Peyer's patch (tissue), 4 donors: ENCODE measurements at regions not wholly inside any gene's neighbourhood (a gene's known extent, or its start where the extent isn't known, plus 50 kb on each side); places are given as distances from the start of the nearest gene placed in this dataset.

Experiments
- DNase-seq, 3 donors: peaks; one replicate each; pipeline ENCODE4 v3.0.0-alpha.2; 2017 to 2019
- H3K27ac ChIP-seq, 4 donors: fragments of 200-600 bp; sonication (generic); one replicate each; pipeline ENCODE4 v1.5.1; 2016 to 2019
- H3K27me3 ChIP-seq, 2 donors: fragments of 200-600 bp; sonication (generic); one replicate each; pipeline ENCODE4 v1.5.1; 2019
- H3K36me3 ChIP-seq, 3 donors: fragments of 200-600 bp; sonication (generic); one replicate each; pipeline ENCODE4 v1.5.1; 2016 to 2019
- H3K4me1 ChIP-seq, 4 donors: fragments of 200-600 bp; sonication (generic); one replicate each; pipeline ENCODE4 v1.5.1; 2016 to 2019
- H3K4me3 ChIP-seq, 4 donors: fragments of 200-600 bp; sonication (generic); 1 replicate in 3 of 4; 2 replicates in 1 of 4; pipeline ENCODE4 v1.5.1; 2016 to 2019; ENCODE audit warnings: mild to moderate bottlenecking in 1 of 4
- H3K9me3 ChIP-seq, 4 donors: fragments of 200-600 bp; sonication (generic); one replicate each; pipeline ENCODE4 v1.5.1; 2016 to 2019; ENCODE audit warnings: mild to moderate bottlenecking in 1 of 4
- POLR2A ChIP-seq, 2 donors: fragments of 450-650 bp; IDR thresholded peaks; one replicate each; pipeline ENCODE4 v1.5.1; 2017; ENCODE audit warnings: antibody characterized with exemption in 2 of 2, mild to moderate bottlenecking in 2 of 2, moderate library complexity in 2 of 2
- TF ChIP-seq, protein P1 (sequence below), 6 experiments: fragments of 450-650 bp in 4 of 6; fragments of 200-600 bp in 2 of 6; sonication (generic) in 1 of 6; IDR thresholded peaks; one replicate each; pipeline ENCODE4 v1.5.1; 2017 to 2019; ENCODE audit warnings: antibody characterized with exemption in 6 of 6, mild to moderate bottlenecking in 3 of 6, moderate library complexity in 1 of 6

DNA sequence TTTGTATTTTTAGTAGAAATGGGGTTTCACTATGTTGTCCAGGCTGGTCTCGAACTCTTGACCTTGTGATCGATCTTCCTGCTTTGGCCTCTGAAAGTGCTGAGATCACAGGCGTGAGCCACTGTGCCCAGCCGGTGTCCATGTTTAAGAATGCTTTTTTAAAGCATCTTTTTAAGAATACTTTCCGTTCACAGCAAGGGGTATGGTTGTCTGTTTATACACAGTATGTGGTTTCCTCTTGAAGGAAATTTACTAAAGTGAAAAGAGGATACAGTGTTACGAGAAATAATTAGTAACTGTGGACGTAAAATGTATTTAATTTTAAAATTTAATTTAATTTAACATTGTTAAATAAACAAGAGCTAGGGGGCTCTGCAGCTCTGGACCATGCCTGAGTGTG lies 73.4 kb downstream of the GSC start:
- no peaks in the 10 kb centered on the region for H3K36me3 ChIP-seq
- H3K9me3 ChIP-seq = no peaks in the 10 kb centered on the region
- DNase-seq = no peak
- H3K4me1 ChIP-seq = no peaks in the 10 kb centered on the region
- no peak overlapping the region for H3K27ac ChIP-seq
- H3K4me3 ChIP-seq = no peak overlapping the region
- no peaks in the 10 kb centered on the region for H3K27me3 ChIP-seq
- TF ChIP-seq POLR2A (IDR thresholded peaks at IDR 0.05) = no peak
- TF ChIP-seq, protein P1, sequence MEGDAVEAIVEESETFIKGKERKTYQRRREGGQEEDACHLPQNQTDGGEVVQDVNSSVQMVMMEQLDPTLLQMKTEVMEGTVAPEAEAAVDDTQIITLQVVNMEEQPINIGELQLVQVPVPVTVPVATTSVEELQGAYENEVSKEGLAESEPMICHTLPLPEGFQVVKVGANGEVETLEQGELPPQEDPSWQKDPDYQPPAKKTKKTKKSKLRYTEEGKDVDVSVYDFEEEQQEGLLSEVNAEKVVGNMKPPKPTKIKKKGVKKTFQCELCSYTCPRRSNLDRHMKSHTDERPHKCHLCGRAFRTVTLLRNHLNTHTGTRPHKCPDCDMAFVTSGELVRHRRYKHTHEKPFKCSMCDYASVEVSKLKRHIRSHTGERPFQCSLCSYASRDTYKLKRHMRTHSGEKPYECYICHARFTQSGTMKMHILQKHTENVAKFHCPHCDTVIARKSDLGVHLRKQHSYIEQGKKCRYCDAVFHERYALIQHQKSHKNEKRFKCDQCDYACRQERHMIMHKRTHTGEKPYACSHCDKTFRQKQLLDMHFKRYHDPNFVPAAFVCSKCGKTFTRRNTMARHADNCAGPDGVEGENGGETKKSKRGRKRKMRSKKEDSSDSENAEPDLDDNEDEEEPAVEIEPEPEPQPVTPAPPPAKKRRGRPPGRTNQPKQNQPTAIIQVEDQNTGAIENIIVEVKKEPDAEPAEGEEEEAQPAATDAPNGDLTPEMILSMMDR (IDR thresholded peaks at IDR 0.05) = no peak

DNA sequence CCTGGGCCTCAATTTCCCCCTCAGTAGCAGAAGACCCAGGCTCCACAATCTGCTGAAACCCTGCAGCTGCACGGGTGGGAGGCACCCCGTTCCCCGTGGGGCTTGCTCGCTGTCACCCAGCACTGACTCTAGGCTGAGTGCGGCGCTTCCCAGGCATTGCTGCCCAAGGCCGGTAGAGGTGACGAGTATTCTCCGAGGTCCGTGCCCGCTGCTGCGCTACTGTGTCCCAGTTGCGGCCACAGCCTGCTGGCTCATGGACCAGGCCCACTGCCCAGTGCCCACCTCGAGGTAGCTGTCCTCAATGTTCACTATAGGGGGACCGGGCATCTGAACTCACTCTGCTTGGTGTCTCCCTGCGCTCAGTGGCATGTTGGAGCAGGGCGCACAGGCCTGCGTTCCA lies 74.7 kb downstream of the GSC start:
- no peak for DNase-seq
- H3K4me3 ChIP-seq = no peak overlapping the region
- H3K36me3 ChIP-seq = no peaks in the 10 kb centered on the region
- H3K9me3 ChIP-seq = no peaks in the 10 kb centered on the region
- no peak for TF ChIP-seq POLR2A (IDR thresholded peaks at IDR 0.05)
- TF ChIP-seq, protein P1 (IDR thresholded peaks at IDR 0.05) = no peak
- no peaks in the 10 kb centered on the region for H3K27me3 ChIP-seq
- no peak overlapping the region for H3K27ac ChIP-seq
- H3K4me1 ChIP-seq = no peaks in the 10 kb centered on the region

DNA sequence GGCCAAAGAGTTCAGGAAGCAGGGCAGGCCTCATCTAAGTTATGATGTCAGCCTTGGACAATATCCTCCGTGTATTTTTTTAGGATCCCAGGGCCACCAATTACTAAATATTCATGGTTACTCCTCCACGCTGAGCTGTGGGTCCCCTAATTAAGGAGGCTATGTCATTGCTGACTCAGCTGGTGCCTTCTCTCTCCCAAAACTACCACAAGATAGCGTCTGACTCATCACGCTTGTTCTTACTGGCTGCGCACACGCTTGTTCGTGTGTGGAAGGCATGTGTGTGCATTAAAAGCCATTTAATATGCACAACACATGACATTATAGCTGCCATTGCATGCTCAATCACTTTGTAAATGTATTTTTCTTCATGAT lies 78.3 kb downstream of the GSC start:
- Histone ChIP-seq H3K36me3 (no peaks in the 10 kb centered on the region), H3K27ac (no peak overlapping the region), H3K4me1 (peaks cover 0 to 7% (median 0%) of the 10 kb centered on the region in 4 donors), H3K4me3 (no peak overlapping the region), H3K27me3 (no peaks in the 10 kb centered on the region), H3K9me3 (no peaks in the 10 kb centered on the region)
- no peak for DNase-seq
- TF ChIP-seq, protein P1 (IDR thresholded peaks at IDR 0.05) = no peak
- TF ChIP-seq POLR2A (IDR thresholded peaks at IDR 0.05) = no peak

DNA sequence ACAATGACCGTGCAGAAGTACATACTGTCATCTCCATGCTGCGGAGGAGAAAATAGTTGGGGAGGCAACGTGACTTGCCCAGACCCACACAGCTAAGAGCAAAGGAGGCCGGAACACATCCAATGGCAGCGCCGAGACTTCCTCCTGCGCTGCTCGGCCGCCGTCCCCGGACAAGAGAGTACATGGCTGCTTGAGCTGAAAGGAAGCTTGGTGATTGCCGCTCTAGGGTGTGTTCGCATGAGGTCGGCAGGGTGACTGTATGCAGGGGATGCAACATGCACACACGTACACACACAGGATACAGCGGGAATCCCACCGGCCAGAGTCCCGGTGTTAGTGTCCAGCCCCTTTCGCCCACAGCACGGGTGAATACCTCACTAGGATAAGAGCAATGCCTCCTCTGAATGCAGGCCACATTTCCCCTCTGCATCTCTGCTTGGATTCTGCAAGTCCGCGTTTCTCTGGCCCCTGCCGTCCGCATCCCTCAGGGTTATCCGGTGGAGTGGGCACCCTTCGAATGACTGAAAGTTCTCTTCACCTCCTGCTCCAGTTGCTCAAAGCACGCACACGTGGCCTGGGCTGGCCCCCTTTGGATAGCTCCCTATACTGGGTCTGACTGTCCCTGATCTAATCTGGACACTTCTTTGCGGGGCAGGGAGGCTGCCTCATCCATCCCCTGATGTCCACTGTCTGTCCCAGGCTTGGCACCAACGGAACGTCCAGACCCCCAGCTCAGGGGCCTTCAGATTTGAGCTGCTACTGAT lies 78.8 kb downstream of the GSC start:
- DNase-seq = no peak

DNA sequence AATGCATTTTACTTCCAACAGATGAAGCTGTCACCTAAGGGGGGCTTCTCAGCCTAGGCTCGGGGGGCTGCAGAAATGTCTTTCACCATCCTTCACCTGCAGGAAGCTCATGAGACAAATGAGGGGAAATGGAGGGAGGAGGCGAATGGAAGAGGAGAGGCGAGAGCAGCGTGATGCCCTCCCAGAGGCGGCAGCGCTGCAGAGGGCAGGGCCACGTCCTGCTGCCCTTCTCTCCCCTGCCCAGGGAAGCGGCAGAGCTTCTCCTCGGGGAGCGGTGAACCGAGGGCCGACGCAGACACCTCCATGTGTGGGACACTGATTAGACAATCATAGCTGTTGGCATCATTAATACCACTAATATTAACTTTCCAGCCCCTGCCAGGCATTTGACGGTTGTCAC lies 78.3 kb downstream of the SERPINA3 start:
- H3K27ac ChIP-seq = no peak overlapping the region
- H3K27me3 ChIP-seq = no peaks in the 10 kb centered on the region
- H3K4me1 ChIP-seq = peaks cover 0 to 7% (median 0%) of the 10 kb centered on the region in 4 donors
- TF ChIP-seq, protein P1 (IDR thresholded peaks at IDR 0.05) = no peak
- TF ChIP-seq POLR2A (IDR thresholded peaks at IDR 0.05) = no peak
- no peak overlapping the region for H3K4me3 ChIP-seq
- H3K36me3 ChIP-seq = no peaks in the 10 kb centered on the region
- DNase-seq = no peak
- H3K9me3 ChIP-seq = no peaks in the 10 kb centered on the region

More for the DNA sequence above, 78.8 kb downstream of the GSC start:
- H3K4me1 ChIP-seq = peaks cover 0 to 7% (median 0%) of the 10 kb centered on the region in 4 donors
- no peak for TF ChIP-seq POLR2A (IDR thresholded peaks at IDR 0.05)
- TF ChIP-seq, protein P1 (IDR thresholded peaks at IDR 0.05) = no peak
- no peaks in the 10 kb centered on the region for H3K9me3 ChIP-seq
- no peak overlapping the region for H3K4me3 ChIP-seq
- no peaks in the 10 kb centered on the region for H3K36me3 ChIP-seq
- no peak overlapping the region for H3K27ac ChIP-seq
- no peaks in the 10 kb centered on the region for H3K27me3 ChIP-seq
